NCI-H1092 treated with DMSO at 0.1 percent for 48 hours (cell line): ENCODE measurements at regions not wholly inside any gene's neighbourhood (a gene's known extent, or its start where the extent isn't known, plus 50 kb on each side); places are given as distances from the start of the nearest gene placed in this dataset.

Experiments
- DNase-seq: peaks from one replicate; lab custom pipeline; 2025; lab: John Stamatoyannopoulos, UW

- DNase-seq = no peak
Observed at GRCh38 chr1:239792157-239792556, 299.5 kb upstream of the FMN2 start.

GRCh38 chr1:239795304-239795703 lies 296.4 kb upstream of the FMN2 start:
- no peak for DNase-seq

GRCh38 chr1:239799617-239800016 lies 292.1 kb upstream of the FMN2 start:
- DNase-seq = no peak

GRCh38 chr1:239800861-239801260 lies 290.8 kb upstream of the FMN2 start:
- no peak for DNase-seq

GRCh38 chr1:239802275-239802674 lies 289.4 kb upstream of the FMN2 start:
- no peak for DNase-seq

- DNase-seq = no peak
Observed at GRCh38 chr1:239803781-239804180, 287.9 kb upstream of the FMN2 start.

- DNase-seq = no peak
Observed at GRCh38 chr1:239804266-239804665, 287.4 kb upstream of the FMN2 start.

GRCh38 chr1:239805042-239805441 lies 286.6 kb upstream of the FMN2 start:
- DNase-seq = no peak

- no peak for DNase-seq
Observed at GRCh38 chr1:239805851-239806772, 285.6 kb upstream of the FMN2 start.

- DNase-seq = no peak
Observed at GRCh38 chr1:239806897-239807296, 284.8 kb upstream of the FMN2 start.

GRCh38 chr1:239807361-239807760 lies 284.3 kb upstream of the FMN2 start:
- no peak for DNase-seq

- DNase-seq = no peak
Observed at GRCh38 chr1:239810061-239810481, 281.6 kb upstream of the FMN2 start.

GRCh38 chr1:239811211-239811885 lies 280.3 kb upstream of the FMN2 start:
- DNase-seq = no peak

GRCh38 chr1:239812580-239812979 lies 279.1 kb upstream of the FMN2 start:
- DNase-seq = no peak

GRCh38 chr1:239814306-239814881 lies 277.3 kb upstream of the FMN2 start:
- no peak for DNase-seq

- DNase-seq = no peak
Observed at GRCh38 chr1:239815074-239815473, 276.6 kb upstream of the FMN2 start.

GRCh38 chr1:239816081-239816782 lies 275.5 kb upstream of the FMN2 start:
- no peak for DNase-seq

GRCh38 chr1:239817276-239817675 lies 274.4 kb upstream of the FMN2 start:
- DNase-seq = no peak

GRCh38 chr1:239817801-239818200 lies 273.9 kb upstream of the FMN2 start:
- DNase-seq = no peak

GRCh38 chr1:239819096-239819495 lies 272.6 kb upstream of the FMN2 start:
- no peak for DNase-seq

- DNase-seq = no peak
Observed at GRCh38 chr1:239819756-239820250, 271.9 kb upstream of the FMN2 start.

- no peak for DNase-seq
Observed at GRCh38 chr1:239823852-239824251, 267.8 kb upstream of the FMN2 start.
